HG03280 (cell line): ENCODE measurements at regions not wholly inside any gene's neighbourhood (a gene's known extent, or its start where the extent isn't known, plus 50 kb on each side); places are given as distances from the start of the nearest gene placed in this dataset.

ENCODE experiments used
- ATAC-seq: cut with Tn5 transposase; IDR thresholded peaks from one replicate; pipeline ENCODE4 v1.9.1; 2021; ENCODE audit warnings: mild to moderate bottlenecking, moderate library complexity; ENCODE audit not compliant: unreplicated experiment

- no peak for ATAC-seq
Observed at GRCh38 chr2:41621095-41621494, 426.7 kb upstream of the PKDCC start.

- no peak for ATAC-seq
Observed at GRCh38 chr2:41621563-41621962, 426.3 kb upstream of the PKDCC start.

GRCh38 chr2:41622301-41622700, 425.5 kb upstream of the PKDCC start:
- ATAC-seq = no peak

- ATAC-seq = no peak
Observed at GRCh38 chr2:41626936-41627335, 420.9 kb upstream of the PKDCC start.

GRCh38 chr2:41634686-41635085, 413.1 kb upstream of the PKDCC start:
- ATAC-seq = no peak

GRCh38 chr2:41644936-41645335, 402.9 kb upstream of the PKDCC start:
- ATAC-seq = no peak

- ATAC-seq = no peak
Observed at GRCh38 chr2:41647468-41648050, 400.3 kb upstream of the PKDCC start.

- ATAC-seq = no peak
Observed at GRCh38 chr2:41657226-41657625, 390.6 kb upstream of the PKDCC start.

- ATAC-seq = no peak
Observed at GRCh38 chr2:41659758-41660157, 388.1 kb upstream of the PKDCC start.

GRCh38 chr2:41662461-41662860, 385.4 kb upstream of the PKDCC start:
- no peak for ATAC-seq

- ATAC-seq = no peak
Observed at GRCh38 chr2:41663056-41663455, 384.8 kb upstream of the PKDCC start.

GRCh38 chr2:41668529-41668928, 379.3 kb upstream of the PKDCC start:
- ATAC-seq = no peak

GRCh38 chr2:41678639-41679038, 369.2 kb upstream of the PKDCC start:
- no peak for ATAC-seq

- no peak for ATAC-seq
Observed at GRCh38 chr2:41686156-41686555, 361.7 kb upstream of the PKDCC start.

- ATAC-seq = no peak
Observed at GRCh38 chr2:41691561-41691960, 356.3 kb upstream of the PKDCC start.

GRCh38 chr2:41694536-41695049, 353.2 kb upstream of the PKDCC start:
- ATAC-seq = no peak

- ATAC-seq = no peak
Observed at GRCh38 chr2:41695198-41696113, 352.4 kb upstream of the PKDCC start.

- ATAC-seq = no peak
Observed at GRCh38 chr2:41697389-41697788, 350.4 kb upstream of the PKDCC start.

GRCh38 chr2:41698678-41699422, 349.0 kb upstream of the PKDCC start:
- no peak for ATAC-seq

- no peak for ATAC-seq
Observed at GRCh38 chr2:41701231-41701630, 346.6 kb upstream of the PKDCC start.

- no peak for ATAC-seq
Observed at GRCh38 chr2:41703123-41703522, 344.7 kb upstream of the PKDCC start.
